CD14-positive monocyte (primary cell): ENCODE measurements at regions not wholly inside any gene's neighbourhood (a gene's known extent, or its start where the extent isn't known, plus 50 kb on each side); places are given as distances from the start of the nearest gene placed in this dataset.

Source experiments
- DNase-seq, 3 donors: peaks; one replicate each; pipeline ENCODE4 v3.0.0-alpha.2; 2011 to 2022
- H2AFZ ChIP-seq: 2 replicates; pipeline ENCODE4 v1.6.0; 2012; ENCODE audit warnings: mild to moderate bottlenecking, low read depth, low read length, inconsistent platforms; ENCODE audit not compliant: insufficient read depth, poor library complexity, severe bottlenecking
- H3K27ac ChIP-seq, 2 donors: 1 replicate in 1 of 2; 2 replicates in 1 of 2; pipeline ENCODE4 v1.5.1; 2012 to 2013; ENCODE audit warnings: low read length in 2 of 2, control low read depth in 1 of 2, inconsistent platforms in 1 of 2, low read depth in 1 of 2, mild to moderate bottlenecking in 1 of 2
- H3K27me3 ChIP-seq, 2 donors: one replicate each; pipeline versions ENCODE4 v1.6.0 to v1.6.1; 2011 to 2013; ENCODE audit warnings: low read length in 2 of 2; ENCODE audit not compliant: control insufficient read depth in 2 of 2, insufficient read depth in 2 of 2
- H3K36me3 ChIP-seq, 2 donors: replicated peaks in 1 of 2; 1 replicate in 1 of 2; 2 replicates in 1 of 2; pipeline versions ENCODE4 v1.5.1 to v1.6.1; 2012 to 2013; ENCODE audit warnings: low read length in 2 of 2, control low read depth in 1 of 2, inconsistent platforms in 1 of 2, mild to moderate bottlenecking in 1 of 2; ENCODE audit not compliant: insufficient read depth in 2 of 2, control insufficient read depth in 1 of 2
- H3K4me1 ChIP-seq, 2 donors: 1 replicate in 1 of 2; 2 replicates in 1 of 2; pipeline versions ENCODE4 v1.5.1 to v1.6.1; 2012 to 2013; ENCODE audit warnings: low read length in 2 of 2, control low read depth in 1 of 2, inconsistent platforms in 1 of 2, mild to moderate bottlenecking in 1 of 2, moderate library complexity in 1 of 2; ENCODE audit not compliant: insufficient read depth in 2 of 2, control insufficient read depth in 1 of 2
- H3K4me2 ChIP-seq: replicated peaks from 2 replicates; pipeline ENCODE3; 2012; ENCODE audit warnings: low read length, moderate library complexity, mild to moderate bottlenecking; ENCODE audit not compliant: poor library complexity, severe bottlenecking; ENCODE audit errors: extremely low read depth
- H3K4me3 ChIP-seq, 3 experiments: fragments of 200-600 bp in 1 of 3; sonication (generic) in 1 of 3; replicated peaks in 1 of 3; 1 replicate in 2 of 3; 2 replicates in 1 of 3; pipeline ENCODE4 v1.5.1; 2011 to 2013; ENCODE audit warnings: low read length in 3 of 3, mild to moderate bottlenecking in 3 of 3, control low read depth in 2 of 3, low read depth in 2 of 3, inconsistent platforms in 1 of 3, moderate library complexity in 1 of 3
- H3K79me2 ChIP-seq: 2 replicates; pipeline ENCODE4 v1.6.0; 2012; ENCODE audit warnings: mild to moderate bottlenecking, control low read depth, inconsistent platforms, low read length, moderate library complexity; ENCODE audit not compliant: insufficient read depth
- H3K9ac ChIP-seq: 2 replicates; pipeline ENCODE4 v1.6.0; 2017; ENCODE audit warnings: low read length, mild to moderate bottlenecking; ENCODE audit not compliant: insufficient read depth, poor library complexity, severe bottlenecking
- H3K9me3 ChIP-seq, 2 donors: replicated peaks in 1 of 2; 1 replicate in 1 of 2; 2 replicates in 1 of 2; pipeline versions ENCODE4 v1.5.1 to v1.6.1; 2012 to 2013; ENCODE audit warnings: low read length in 2 of 2, control low read depth in 1 of 2; ENCODE audit not compliant: control insufficient read depth in 1 of 2, insufficient read depth in 1 of 2
- H4K20me1 ChIP-seq: 2 replicates; pipeline ENCODE4 v1.6.0; 2012; ENCODE audit warnings: mild to moderate bottlenecking, low read length, control low read depth, moderate library complexity; ENCODE audit not compliant: insufficient read depth
- H3K27ac Mint-ChIP-seq, 7 donors: one replicate each; pipeline ENCODE4 v1.8.0; 2020; ENCODE audit warnings: mild to moderate bottlenecking in 7 of 7, mixed read lengths in 7 of 7, moderate library complexity in 6 of 7, inconsistent platforms in 2 of 7
- H3K27me3 Mint-ChIP-seq, 3 donors: one replicate each; pipeline ENCODE4 v1.8.0; 2021 to 2022; ENCODE audit warnings: low read depth in 3 of 3, mild to moderate bottlenecking in 3 of 3, mixed read lengths in 3 of 3, moderate library complexity in 3 of 3, inconsistent platforms in 1 of 3
- H3K36me3 Mint-ChIP-seq, 2 donors: one replicate each; pipeline ENCODE4 v1.8.0; 2020; ENCODE audit warnings: mixed read lengths in 2 of 2, inconsistent platforms in 1 of 2, mild to moderate bottlenecking in 1 of 2
- H3K4me1 Mint-ChIP-seq: one replicate; pipeline ENCODE4 v1.8.0; 2020; ENCODE audit warnings: mild to moderate bottlenecking, mixed read lengths
- H3K4me3 Mint-ChIP-seq, 2 donors: one replicate each; pipeline ENCODE4 v1.8.0; 2020; ENCODE audit warnings: mild to moderate bottlenecking in 2 of 2, mixed read lengths in 2 of 2, moderate library complexity in 1 of 2
- H3K9me3 Mint-ChIP-seq, 7 donors: one replicate each; pipeline ENCODE4 v1.8.0; 2020 to 2022; ENCODE audit warnings: mixed read lengths in 7 of 7, mild to moderate bottlenecking in 6 of 7, moderate library complexity in 6 of 7, inconsistent platforms in 2 of 7
- CTCF ChIP-seq: fragments of 200-600 bp; IDR thresholded peaks from one replicate; pipeline ENCODE4 v1.8.0; 2022; ENCODE audit warnings: antibody characterized with exemption, mild to moderate bottlenecking
- WGBS: methylation state at CpG from one replicate; pipeline ENCODE4 v1.1.5; 2013; ENCODE audit warnings: missing lambda C conversion rate; ENCODE audit not compliant: insufficient coverage; 5-methylcytosine and 5-hydroxymethylcytosine counted together
- intact Hi-C, 2 donors: fragments of 100-400 bp; cut with micrococcal nuclease; formaldehyde crosslinking; loops; one replicate each; pipeline versions ENCODE4 v1.15.0 to v1.15.1; 2023

GRCh38 chr13:106888148-106888547, 320.2 kb upstream of the ARGLU1 start:
- H4K20me1 ChIP-seq = no peaks in the 10 kb centered on the region
- no peak overlapping the region for H3K4me3 ChIP-seq
- no peaks in the 10 kb centered on the region for H3K36me3 ChIP-seq
- no peak overlapping the region for H3K4me2 ChIP-seq
- H3K9ac ChIP-seq = no peak overlapping the region
- Mint-ChIP-seq H3K9me3 (peaks cover 2 to 9% (median 5%) of the 10 kb centered on the region in 7 donors), H3K4me1 (no peaks in the 10 kb centered on the region), H3K27ac (no peak overlapping the region), H3K36me3 (no peaks in the 10 kb centered on the region), H3K27me3 (no peaks in the 10 kb centered on the region), H3K4me3 (no peak overlapping the region)
- TF ChIP-seq CTCF = no peak
- H3K9me3 ChIP-seq = no peaks in the 10 kb centered on the region
- no CpG with 5 or more reads among the region's 2 CpGs for WGBS
- no peak overlapping the region for H2AFZ ChIP-seq
- H3K79me2 ChIP-seq = no peaks in the 10 kb centered on the region
- H3K27ac ChIP-seq = no peak overlapping the region
- H3K27me3 ChIP-seq = no peaks in the 10 kb centered on the region
- DNase-seq = no peak
- no peaks in the 10 kb centered on the region for H3K4me1 ChIP-seq
- intact Hi-C loops = no loop called here

GRCh38 chr13:106887686-106888085, 319.7 kb upstream of the ARGLU1 start:
- no peak for DNase-seq
- H3K9me3 ChIP-seq = no peaks in the 10 kb centered on the region
- Mint-ChIP-seq H3K36me3 (no peaks in the 10 kb centered on the region), H3K27ac (no peak overlapping the region), H3K9me3 (peaks cover 2 to 9% (median 5%) of the 10 kb centered on the region in 7 donors), H3K4me1 (no peaks in the 10 kb centered on the region), H3K4me3 (no peak overlapping the region), H3K27me3 (no peaks in the 10 kb centered on the region)
- H3K27me3 ChIP-seq = no peaks in the 10 kb centered on the region
- H3K27ac ChIP-seq = no peak overlapping the region
- H2AFZ ChIP-seq = no peak overlapping the region
- no peaks in the 10 kb centered on the region for H3K4me1 ChIP-seq
- H3K79me2 ChIP-seq = no peaks in the 10 kb centered on the region
- H3K36me3 ChIP-seq = no peaks in the 10 kb centered on the region
- WGBS = 100% methylated on average over 2 of the region's 2 CpGs
- intact Hi-C loops = no loop called here
- no peak overlapping the region for H3K9ac ChIP-seq
- no peak for TF ChIP-seq CTCF
- no peak overlapping the region for H3K4me3 ChIP-seq
- no peak overlapping the region for H3K4me2 ChIP-seq
- H4K20me1 ChIP-seq = no peaks in the 10 kb centered on the region
